SK-N-SH treated with all-trans-retinoic acid at 6 μM for 48 hours (cell line): ENCODE measurements at regions not wholly inside any gene's neighbourhood (a gene's known extent, or its start where the extent isn't known, plus 50 kb on each side); places are given as distances from the start of the nearest gene placed in this dataset.

Experiments
- ATAC-seq: fragments of 200-7000 bp; cut with Tn5 transposase; 3 replicates; pipeline ENCODE4 v1.9.1; 2020; ENCODE audit warnings: mild to moderate bottlenecking, moderate library complexity
- ARNTL ChIP-seq: fragments of 450-650 bp; formaldehyde crosslinking; IDR thresholded peaks from 2 replicates; pipeline ENCODE4 v1.5.0; 2020; ENCODE audit warnings: low read depth, mild to moderate bottlenecking, moderate library complexity, borderline replicate concordance
- BACH2 ChIP-seq: fragments of 250-450 bp; sonication (Bioruptor Pico); IDR thresholded peaks from 2 replicates; pipeline ENCODE4 v1.9.0; 2021; ENCODE audit warnings: mild to moderate bottlenecking, borderline replicate concordance
- CREB5 ChIP-seq: fragments of 250-450 bp; sonication (Bioruptor Pico); IDR thresholded peaks from 2 replicates; pipeline ENCODE4 v1.5.1; 2020; ENCODE audit warnings: low read depth, mild to moderate bottlenecking, moderate library complexity
- CSDC2 ChIP-seq: fragments of 250-450 bp; sonication (Bioruptor Pico); IDR thresholded peaks from 2 replicates; pipeline ENCODE4 v1.5.0; 2020; ENCODE audit warnings: mild to moderate bottlenecking, moderate library complexity
- ESRRG ChIP-seq: fragments of 250-450 bp; sonication (Bioruptor Pico); IDR thresholded peaks from 2 replicates; pipeline ENCODE4 v1.6.1; 2021; ENCODE audit warnings: mild to moderate bottlenecking
- GLIS3 ChIP-seq: fragments of 250-450 bp; sonication (Bioruptor Pico); IDR thresholded peaks from 2 replicates; pipeline ENCODE4 v1.5.0; 2020; ENCODE audit warnings: mild to moderate bottlenecking, moderate library complexity
- OSR1 ChIP-seq: fragments of 250-450 bp; sonication (Bioruptor Pico); IDR thresholded peaks from 2 replicates; pipeline ENCODE4 v1.8.0; 2022; ENCODE audit warnings: moderate library complexity, mild to moderate bottlenecking, inconsistent platforms
- POU6F1 ChIP-seq: fragments of 250-450 bp; sonication (Bioruptor Pico); IDR thresholded peaks from 2 replicates; pipeline ENCODE4 v1.8.0; 2021; ENCODE audit warnings: low read depth, mild to moderate bottlenecking, moderate library complexity, borderline replicate concordance
- PPARA ChIP-seq: fragments of 250-450 bp; sonication (Bioruptor Pico); IDR thresholded peaks from 2 replicates; pipeline ENCODE4 v1.5.0; 2020; ENCODE audit warnings: mild to moderate bottlenecking, borderline replicate concordance
- RARB ChIP-seq: fragments of 250-450 bp; sonication (Bioruptor Pico); IDR thresholded peaks from 2 replicates; pipeline ENCODE4 v1.8.0; 2021; ENCODE audit warnings: mild to moderate bottlenecking, moderate library complexity
- SNAI2 ChIP-seq: fragments of 250-450 bp; sonication (Bioruptor Pico); IDR thresholded peaks from 2 replicates; pipeline ENCODE4 v1.5.0; 2020; ENCODE audit warnings: mild to moderate bottlenecking, moderate library complexity
- TCF4 ChIP-seq: fragments of 250-450 bp; sonication (Bioruptor Pico); IDR thresholded peaks from 2 replicates; pipeline ENCODE4 v1.8.0; 2021; ENCODE audit warnings: mild to moderate bottlenecking, moderate library complexity, borderline replicate concordance
- TOX ChIP-seq: fragments of 250-450 bp; sonication (Bioruptor Pico); IDR thresholded peaks from 2 replicates; pipeline ENCODE4 v1.8.0; 2021; ENCODE audit warnings: mild to moderate bottlenecking, moderate library complexity, borderline replicate concordance
- ZC3H10 ChIP-seq: fragments of 250-450 bp; sonication (Bioruptor Pico); IDR thresholded peaks from 2 replicates; pipeline ENCODE4 v1.5.1; 2021; ENCODE audit warnings: mild to moderate bottlenecking, moderate library complexity
- ZFP30 ChIP-seq: fragments of 450-650 bp; formaldehyde crosslinking; IDR thresholded peaks from 2 replicates; pipeline ENCODE4 v1.5.0; 2022; ENCODE audit warnings: mild to moderate bottlenecking, moderate library complexity
- ZNF565 ChIP-seq: fragments of 450-650 bp; formaldehyde crosslinking; conservative IDR thresholded peaks from 2 replicates; pipeline ENCODE4 v1.5.0; 2020; ENCODE audit warnings: low read depth, mild to moderate bottlenecking, moderate library complexity
- TF ChIP-seq, protein P1 (sequence below): fragments of 250-450 bp; sonication (Bioruptor Pico); IDR thresholded peaks from 2 replicates; pipeline ENCODE4 v1.5.0; 2020; ENCODE audit warnings: mild to moderate bottlenecking, moderate library complexity
- TF ChIP-seq, protein P2 (sequence below): fragments of 250-450 bp; sonication (Bioruptor Pico); IDR thresholded peaks from 2 replicates; pipeline ENCODE4 v1.5.1; 2021; ENCODE audit warnings: mild to moderate bottlenecking, moderate library complexity
- TF ChIP-seq, protein P3 (sequence below): fragments of 250-450 bp; sonication (Bioruptor Pico); IDR thresholded peaks from 2 replicates; pipeline ENCODE4 v1.8.0; 2020; ENCODE audit warnings: mild to moderate bottlenecking, moderate library complexity, borderline replicate concordance

GRCh38 chr4:14259936-14260335 lies 632.4 kb upstream of the BOD1L1 start (continued):
- TF ChIP-seq, protein P1, sequence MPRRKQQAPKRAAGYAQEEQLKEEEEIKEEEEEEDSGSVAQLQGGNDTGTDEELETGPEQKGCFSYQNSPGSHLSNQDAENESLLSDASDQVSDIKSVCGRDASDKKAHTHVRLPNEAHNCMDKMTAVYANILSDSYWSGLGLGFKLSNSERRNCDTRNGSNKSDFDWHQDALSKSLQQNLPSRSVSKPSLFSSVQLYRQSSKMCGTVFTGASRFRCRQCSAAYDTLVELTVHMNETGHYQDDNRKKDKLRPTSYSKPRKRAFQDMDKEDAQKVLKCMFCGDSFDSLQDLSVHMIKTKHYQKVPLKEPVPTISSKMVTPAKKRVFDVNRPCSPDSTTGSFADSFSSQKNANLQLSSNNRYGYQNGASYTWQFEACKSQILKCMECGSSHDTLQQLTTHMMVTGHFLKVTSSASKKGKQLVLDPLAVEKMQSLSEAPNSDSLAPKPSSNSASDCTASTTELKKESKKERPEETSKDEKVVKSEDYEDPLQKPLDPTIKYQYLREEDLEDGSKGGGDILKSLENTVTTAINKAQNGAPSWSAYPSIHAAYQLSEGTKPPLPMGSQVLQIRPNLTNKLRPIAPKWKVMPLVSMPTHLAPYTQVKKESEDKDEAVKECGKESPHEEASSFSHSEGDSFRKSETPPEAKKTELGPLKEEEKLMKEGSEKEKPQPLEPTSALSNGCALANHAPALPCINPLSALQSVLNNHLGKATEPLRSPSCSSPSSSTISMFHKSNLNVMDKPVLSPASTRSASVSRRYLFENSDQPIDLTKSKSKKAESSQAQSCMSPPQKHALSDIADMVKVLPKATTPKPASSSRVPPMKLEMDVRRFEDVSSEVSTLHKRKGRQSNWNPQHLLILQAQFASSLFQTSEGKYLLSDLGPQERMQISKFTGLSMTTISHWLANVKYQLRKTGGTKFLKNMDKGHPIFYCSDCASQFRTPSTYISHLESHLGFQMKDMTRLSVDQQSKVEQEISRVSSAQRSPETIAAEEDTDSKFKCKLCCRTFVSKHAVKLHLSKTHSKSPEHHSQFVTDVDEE = no peak
- TF ChIP-seq CSDC2 = no peak

- TF ChIP-seq GLIS3 (no peak), POU6F1 (CRISPR knock-in tag) (no peak), SNAI2 (CRISPR knock-in tag) (no peak), RARB (CRISPR knock-in tag) (no peak), ZFP30 (CRISPR knock-in tag) (no peak)
- TF ChIP-seq, all 23 proteins: peak for 0
- no peak for ATAC-seq
Measured at GRCh38 chr4:14260591-14260990, 633.1 kb upstream of the BOD1L1 start.

GRCh38 chr4:14262221-14262620 lies 634.7 kb upstream of the BOD1L1 start:
- TF ChIP-seq TOX = no peak
- no peak for TF ChIP-seq ZNF565
- TF ChIP-seq RARB (CRISPR knock-in tag) = no peak
- no peak for TF ChIP-seq ARNTL
- TF ChIP-seq ESRRG = no peak
- TF ChIP-seq, protein P2, sequence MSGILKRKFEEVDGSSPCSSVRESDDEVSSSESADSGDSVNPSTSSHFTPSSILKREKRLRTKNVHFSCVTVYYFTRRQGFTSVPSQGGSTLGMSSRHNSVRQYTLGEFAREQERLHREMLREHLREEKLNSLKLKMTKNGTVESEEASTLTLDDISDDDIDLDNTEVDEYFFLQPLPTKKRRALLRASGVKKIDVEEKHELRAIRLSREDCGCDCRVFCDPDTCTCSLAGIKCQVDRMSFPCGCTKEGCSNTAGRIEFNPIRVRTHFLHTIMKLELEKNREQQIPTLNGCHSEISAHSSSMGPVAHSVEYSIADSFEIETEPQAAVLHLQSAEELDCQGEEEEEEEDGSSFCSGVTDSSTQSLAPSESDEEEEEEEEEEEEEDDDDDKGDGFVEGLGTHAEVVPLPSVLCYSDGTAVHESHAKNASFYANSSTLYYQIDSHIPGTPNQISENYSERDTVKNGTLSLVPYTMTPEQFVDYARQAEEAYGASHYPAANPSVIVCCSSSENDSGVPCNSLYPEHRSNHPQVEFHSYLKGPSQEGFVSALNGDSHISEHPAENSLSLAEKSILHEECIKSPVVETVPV = no peak
- no peak for TF ChIP-seq OSR1
- TF ChIP-seq, protein P3, sequence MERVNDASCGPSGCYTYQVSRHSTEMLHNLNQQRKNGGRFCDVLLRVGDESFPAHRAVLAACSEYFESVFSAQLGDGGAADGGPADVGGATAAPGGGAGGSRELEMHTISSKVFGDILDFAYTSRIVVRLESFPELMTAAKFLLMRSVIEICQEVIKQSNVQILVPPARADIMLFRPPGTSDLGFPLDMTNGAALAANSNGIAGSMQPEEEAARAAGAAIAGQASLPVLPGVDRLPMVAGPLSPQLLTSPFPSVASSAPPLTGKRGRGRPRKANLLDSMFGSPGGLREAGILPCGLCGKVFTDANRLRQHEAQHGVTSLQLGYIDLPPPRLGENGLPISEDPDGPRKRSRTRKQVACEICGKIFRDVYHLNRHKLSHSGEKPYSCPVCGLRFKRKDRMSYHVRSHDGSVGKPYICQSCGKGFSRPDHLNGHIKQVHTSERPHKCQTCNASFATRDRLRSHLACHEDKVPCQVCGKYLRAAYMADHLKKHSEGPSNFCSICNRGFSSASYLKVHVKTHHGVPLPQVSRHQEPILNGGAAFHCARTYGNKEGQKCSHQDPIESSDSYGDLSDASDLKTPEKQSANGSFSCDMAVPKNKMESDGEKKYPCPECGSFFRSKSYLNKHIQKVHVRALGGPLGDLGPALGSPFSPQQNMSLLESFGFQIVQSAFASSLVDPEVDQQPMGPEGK = no peak
- no peak for TF ChIP-seq BACH2 (CRISPR knock-in tag)
- TF ChIP-seq CSDC2 = no peak
- no peak for TF ChIP-seq ZC3H10
- no peak for TF ChIP-seq SNAI2 (CRISPR knock-in tag)
- no peak for TF ChIP-seq ZFP30 (CRISPR knock-in tag)
- ATAC-seq = no peak

DNA sequence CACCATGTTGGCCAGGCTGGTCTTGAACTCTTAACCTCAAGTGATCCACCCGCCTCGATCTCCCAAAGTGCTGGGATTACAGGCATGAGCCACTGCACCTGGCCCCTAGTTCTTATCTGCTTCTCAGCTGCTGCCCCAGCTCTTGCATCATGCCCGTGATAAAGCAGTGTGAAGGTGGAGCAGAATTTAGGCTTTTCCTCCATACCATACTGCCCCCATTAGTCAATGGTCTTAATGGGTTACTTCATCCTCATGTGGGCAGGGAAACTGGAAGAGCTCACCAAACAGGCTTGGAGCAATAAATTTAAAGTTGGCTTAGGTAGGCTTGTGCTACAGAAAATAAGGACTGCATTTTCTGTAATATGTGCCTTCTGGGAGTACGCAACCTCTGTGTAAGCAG lies 636.9 kb upstream of the BOD1L1 start:
- no peak for ATAC-seq

More for the DNA sequence above, 636.9 kb upstream of the BOD1L1 start:
- TF ChIP-seq ESRRG (no peak), ZFP30 (CRISPR knock-in tag) (no peak), SNAI2 (CRISPR knock-in tag) (no peak), GLIS3 (no peak), ZNF565 (no peak), OSR1 (no peak), TCF4 (CRISPR knock-in tag) (no peak), RARB (CRISPR knock-in tag) (no peak), CREB5 (CRISPR knock-in tag) (no peak), PPARA (CRISPR knock-in tag) (no peak)
- TF ChIP-seq, protein P3 = no peak
- TF ChIP-seq, protein P1 = no peak
